Subcutaneous abdominal adipose tissue (tissue), 5 donors: ENCODE measurements at regions not wholly inside any gene's neighbourhood (a gene's known extent, or its start where the extent isn't known, plus 50 kb on each side); places are given as distances from the start of the nearest gene placed in this dataset.

Experiments used
- H3K27ac ChIP-seq: one replicate; pipeline ENCODE4 v1.7.0; 2013; ENCODE audit warnings: low read depth, mild to moderate bottlenecking, inconsistent platforms, low read length, moderate library complexity
- H3K27me3 ChIP-seq, 5 donors: one replicate each; pipeline ENCODE4 v1.7.0; 2013; ENCODE audit warnings: low read length in 5 of 5, inconsistent platforms in 1 of 5; ENCODE audit not compliant: control insufficient read depth in 5 of 5, insufficient read depth in 4 of 5
- H3K36me3 ChIP-seq, 5 donors: one replicate each; pipeline ENCODE4 v1.7.0; 2013; ENCODE audit warnings: low read length in 5 of 5; ENCODE audit not compliant: control insufficient read depth in 5 of 5, insufficient read depth in 5 of 5
- H3K4me1 ChIP-seq, 5 donors: one replicate each; pipeline ENCODE4 v1.7.0; 2013; ENCODE audit warnings: low read length in 5 of 5, mild to moderate bottlenecking in 3 of 5, moderate library complexity in 1 of 5; ENCODE audit not compliant: control insufficient read depth in 5 of 5, insufficient read depth in 5 of 5
- H3K4me3 ChIP-seq, 5 donors: one replicate each; pipeline ENCODE4 v1.7.0; 2013; ENCODE audit warnings: low read length in 5 of 5, low read depth in 1 of 5
- H3K9ac ChIP-seq, 5 donors: one replicate each; pipeline ENCODE4 v1.7.0; 2013; ENCODE audit warnings: low read length in 5 of 5, mild to moderate bottlenecking in 4 of 5, moderate library complexity in 3 of 5
- H3K9me3 ChIP-seq, 5 donors: one replicate each; pipeline ENCODE4 v1.7.0; 2013; ENCODE audit warnings: low read length in 5 of 5; ENCODE audit not compliant: control insufficient read depth in 5 of 5
- donor health status: healthy.
- donor health status: healthy.
- donor health status: healthy.
- donor health status: healthy.
- donor health status: healthy.

DNA sequence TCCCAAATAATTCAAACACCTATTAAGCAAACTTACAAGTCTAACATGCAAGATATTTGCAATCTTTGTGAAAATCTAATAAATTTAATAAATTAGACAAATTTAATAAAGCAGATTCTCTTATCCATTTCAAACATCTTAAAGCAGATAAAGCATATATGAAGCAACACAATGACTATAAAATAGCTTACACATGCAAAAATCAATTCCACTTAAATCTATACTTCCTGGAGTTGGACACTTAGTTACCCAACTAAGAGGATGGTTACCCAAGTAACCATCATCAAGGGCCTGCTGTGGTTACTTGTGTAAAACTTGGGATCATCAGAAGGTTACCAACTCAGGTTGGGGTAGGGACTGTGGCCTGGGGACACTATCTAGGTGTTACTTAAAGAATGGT is 206.8 kb downstream of the CD47 start:
- Histone ChIP-seq H3K4me3 (no peak overlapping the region), H3K36me3 (no peaks in the 10 kb centered on the region), H3K27me3 (no peaks in the 10 kb centered on the region), H3K9ac (no peak overlapping the region), H3K27ac (no peak overlapping the region), H3K9me3 (peaks cover 0 to under 1% (median 0%) of the 10 kb centered on the region in 5 donors), H3K4me1 (peaks cover 0 to 11% (median 7%) of the 10 kb centered on the region in 5 donors)

GRCh38 chr3:107882881-107883280 is 207.9 kb downstream of the CD47 start:
- Histone ChIP-seq H3K4me1 (peaks cover 0 to 11% (median 7%) of the 10 kb centered on the region in 5 donors), H3K9me3 (no peaks in the 10 kb centered on the region), H3K27me3 (no peaks in the 10 kb centered on the region), H3K36me3 (no peaks in the 10 kb centered on the region), H3K27ac (no peak overlapping the region), H3K4me3 (no peak overlapping the region), H3K9ac (no peak overlapping the region)

- no peak overlapping the region for H3K27ac ChIP-seq
- no peaks in the 10 kb centered on the region for H3K36me3 ChIP-seq
- H3K9ac ChIP-seq, result no peak overlapping the region
- peaks cover 0 to 11% (median 7%) of the 10 kb centered on the region in 5 donors for H3K4me1 ChIP-seq
- H3K4me3 ChIP-seq, result no peak overlapping the region
- H3K9me3 ChIP-seq, result no peaks in the 10 kb centered on the region
- no peaks in the 10 kb centered on the region for H3K27me3 ChIP-seq
Measured at GRCh38 chr3:107882261-107882660, 208.6 kb downstream of the CD47 start.

DNA sequence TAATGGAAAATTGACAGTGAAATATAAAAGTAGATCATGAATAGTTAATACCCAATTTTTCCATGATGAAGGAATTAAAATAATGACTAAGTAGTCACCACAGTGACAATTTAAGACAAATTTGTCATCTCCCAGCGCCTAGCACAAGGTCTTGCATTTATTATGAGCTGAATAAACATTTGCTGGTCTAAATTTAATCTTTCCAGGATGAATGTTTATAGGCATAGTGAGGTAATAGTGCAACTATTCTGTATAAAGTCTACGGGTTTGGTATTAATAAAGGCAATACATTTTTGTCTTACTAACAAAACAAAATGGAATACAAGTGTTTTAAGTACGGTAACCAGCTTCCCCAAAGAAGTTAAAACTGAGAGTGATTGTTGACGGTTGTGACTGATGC is 209.3 kb downstream of the CD47 start:
- H3K27me3 ChIP-seq, result no peaks in the 10 kb centered on the region
- H3K4me3 ChIP-seq, result no peak overlapping the region
- peaks cover 0 to 11% (median 7%) of the 10 kb centered on the region in 5 donors for H3K4me1 ChIP-seq
- no peaks in the 10 kb centered on the region for H3K36me3 ChIP-seq
- no peak overlapping the region for H3K27ac ChIP-seq
- no peaks in the 10 kb centered on the region for H3K9me3 ChIP-seq
- H3K9ac ChIP-seq, result no peak overlapping the region

GRCh38 chr3:107880702-107881101 is 210.1 kb downstream of the CD47 start:
- Histone ChIP-seq H3K27me3 (no peaks in the 10 kb centered on the region), H3K4me1 (peaks cover 0 to 11% (median 7%) of the 10 kb centered on the region in 5 donors), H3K27ac (no peak overlapping the region), H3K4me3 (no peak overlapping the region), H3K9ac (no peak overlapping the region), H3K9me3 (no peaks in the 10 kb centered on the region), H3K36me3 (no peaks in the 10 kb centered on the region)

GRCh38 chr3:107877936-107878335 is 212.9 kb downstream of the CD47 start:
- no peaks in the 10 kb centered on the region for H3K9me3 ChIP-seq
- no peak overlapping the region for H3K27ac ChIP-seq
- no peaks in the 10 kb centered on the region for H3K36me3 ChIP-seq
- no peak overlapping the region for H3K4me3 ChIP-seq
- H3K9ac ChIP-seq, result no peak overlapping the region
- peaks cover 0 to 2% (median 0%) of the 10 kb centered on the region in 5 donors for H3K4me1 ChIP-seq
- no peaks in the 10 kb centered on the region for H3K27me3 ChIP-seq

DNA sequence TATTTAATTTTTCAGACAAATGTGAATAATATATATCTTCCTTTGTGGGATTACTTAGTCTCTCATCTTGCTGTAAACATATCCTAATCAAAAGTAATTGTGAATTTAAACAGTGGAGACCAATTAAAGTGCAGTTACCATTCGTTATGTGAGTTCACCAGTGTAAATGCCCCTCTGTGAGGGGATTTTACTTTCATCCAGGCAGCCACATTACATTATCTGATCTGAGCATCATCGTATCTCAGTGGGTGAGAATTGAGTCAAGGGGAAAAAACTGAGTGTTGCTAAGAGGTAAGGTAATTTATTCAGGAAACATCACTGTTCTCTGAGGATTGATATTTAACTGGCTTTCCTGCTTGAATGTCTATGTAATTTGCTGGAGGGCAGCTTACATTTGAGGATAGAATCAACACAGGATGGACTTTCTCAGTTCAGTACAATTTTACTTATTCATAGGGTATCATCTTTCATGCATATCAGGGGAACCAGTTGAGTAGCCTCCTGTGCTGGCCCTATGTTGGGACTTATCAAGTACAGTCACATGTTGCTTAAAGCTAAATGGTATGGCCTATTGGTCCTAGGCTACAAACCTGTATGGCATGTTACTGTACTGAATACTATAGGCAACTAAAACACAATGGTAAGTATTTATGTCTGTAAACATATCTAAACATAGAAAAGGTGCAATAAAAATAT is 219.7 kb downstream of the CD47 start:
- Histone ChIP-seq H3K27ac (no peak overlapping the region), H3K4me3 (no peak overlapping the region), H3K9me3 (no peaks in the 10 kb centered on the region), H3K27me3 (no peaks in the 10 kb centered on the region), H3K9ac (no peak overlapping the region), H3K36me3 (no peaks in the 10 kb centered on the region), H3K4me1 (peaks cover 0 to 7% (median 0%) of the 10 kb centered on the region in 5 donors)

- Histone ChIP-seq H3K36me3 (no peaks in the 10 kb centered on the region), H3K9ac (no peak overlapping the region), H3K27me3 (no peaks in the 10 kb centered on the region), H3K9me3 (no peaks in the 10 kb centered on the region), H3K4me1 (peaks cover 0 to 7% (median 0%) of the 10 kb centered on the region in 5 donors), H3K4me3 (no peak overlapping the region), H3K27ac (no peak overlapping the region)
Measured at GRCh38 chr3:107870096-107870495, 220.7 kb downstream of the CD47 start.

DNA sequence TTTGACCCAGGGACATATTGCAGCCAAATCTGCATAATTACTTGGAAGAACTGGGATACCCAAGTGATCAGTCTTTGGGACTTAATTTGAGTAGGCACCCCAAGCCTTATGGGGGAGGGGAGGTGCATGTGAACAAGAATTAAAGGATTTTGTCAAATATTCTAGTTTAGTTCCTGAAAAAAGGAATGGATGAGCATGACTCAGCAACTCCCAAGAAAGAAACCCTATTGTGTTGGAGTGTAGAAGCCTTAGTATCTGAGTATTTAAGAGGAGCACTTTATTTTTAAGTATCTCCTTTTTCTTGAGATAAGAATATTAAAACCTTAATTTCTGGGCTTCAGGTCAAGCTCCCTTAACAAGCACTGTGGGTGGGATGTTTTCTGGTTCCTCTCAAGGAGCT is 222.4 kb downstream of the CD47 start:
- Histone ChIP-seq H3K4me3 (no peak overlapping the region), H3K9ac (no peak overlapping the region)

DNA sequence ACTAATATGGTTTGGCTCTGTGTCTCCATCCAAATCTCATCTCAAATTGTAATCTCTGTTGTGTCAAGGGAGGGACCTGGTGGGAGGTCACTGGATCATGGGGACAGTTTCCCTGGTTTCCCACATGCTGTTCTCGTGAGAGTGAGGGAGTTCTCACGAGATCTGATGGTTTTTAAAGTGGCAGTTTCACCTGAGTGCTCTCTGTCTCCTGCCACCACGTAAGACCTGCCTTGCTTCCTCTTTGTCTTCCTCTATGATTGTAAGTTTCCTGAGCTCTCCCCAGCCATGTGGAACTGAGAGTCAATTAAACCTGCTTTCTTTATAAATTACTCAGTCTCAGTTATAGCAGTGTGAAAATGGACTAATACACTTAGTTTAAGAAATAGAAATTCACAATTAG is 228.9 kb downstream of the CD47 start:
- Histone ChIP-seq H3K9me3 (no peaks in the 10 kb centered on the region), H3K9ac (no peak overlapping the region)

More for the DNA sequence above, 222.4 kb downstream of the CD47 start:
- Histone ChIP-seq H3K27ac (no peak overlapping the region), H3K9me3 (no peaks in the 10 kb centered on the region), H3K27me3 (no peaks in the 10 kb centered on the region), H3K4me1 (peaks cover 0 to 7% (median 0%) of the 10 kb centered on the region in 5 donors), H3K36me3 (no peaks in the 10 kb centered on the region)

More for the DNA sequence above, 228.9 kb downstream of the CD47 start:
- no peaks in the 10 kb centered on the region for H3K27me3 ChIP-seq
- H3K27ac ChIP-seq, result no peak overlapping the region
- no peaks in the 10 kb centered on the region for H3K36me3 ChIP-seq
- H3K4me1 ChIP-seq, result peaks cover 0 to 6% (median 3%) of the 10 kb centered on the region in 5 donors
- H3K4me3 ChIP-seq, result no peak overlapping the region
